Erythroblast (primary cell): ENCODE measurements at regions not wholly inside any gene's neighbourhood (a gene's known extent, or its start where the extent isn't known, plus 50 kb on each side); places are given as distances from the start of the nearest gene placed in this dataset.

Source experiments
- GATA1 ChIP-seq: IDR thresholded peaks from 2 replicates; pipeline ENCODE4 v1.6.1; 2011; ENCODE audit warnings: low read depth, mild to moderate bottlenecking, control low read depth, low read length, moderate library complexity
- POLR2A ChIP-seq: IDR thresholded peaks from 2 replicates; pipeline ENCODE4 v1.6.1; 2011; ENCODE audit warnings: mild to moderate bottlenecking, low read length

GRCh38 chr5:147170603-147171002, 64.2 kb upstream of the STK32A start:
- TF ChIP-seq POLR2A = no peak
- TF ChIP-seq GATA1 = no peak
